Mesenteric fat pad (tissue), 1 donor: ENCODE measurements at regions not wholly inside any gene's neighbourhood (a gene's known extent, or its start where the extent isn't known, plus 50 kb on each side); places are given as distances from the start of the nearest gene placed in this dataset.
"Not testable (repeated sequence)": the region's sequence is repeated elsewhere in the genome, so short reads cannot be mapped to it uniquely, and the experiment has no call there.

ENCODE experiments used
- DNase-seq: peaks from one replicate; pipeline ENCODE4 v3.0.0-alpha.2; 2020; ENCODE audit warnings: low spot score
- donor health status: DM: yes; HTN: yes; CAD: no.

DNA sequence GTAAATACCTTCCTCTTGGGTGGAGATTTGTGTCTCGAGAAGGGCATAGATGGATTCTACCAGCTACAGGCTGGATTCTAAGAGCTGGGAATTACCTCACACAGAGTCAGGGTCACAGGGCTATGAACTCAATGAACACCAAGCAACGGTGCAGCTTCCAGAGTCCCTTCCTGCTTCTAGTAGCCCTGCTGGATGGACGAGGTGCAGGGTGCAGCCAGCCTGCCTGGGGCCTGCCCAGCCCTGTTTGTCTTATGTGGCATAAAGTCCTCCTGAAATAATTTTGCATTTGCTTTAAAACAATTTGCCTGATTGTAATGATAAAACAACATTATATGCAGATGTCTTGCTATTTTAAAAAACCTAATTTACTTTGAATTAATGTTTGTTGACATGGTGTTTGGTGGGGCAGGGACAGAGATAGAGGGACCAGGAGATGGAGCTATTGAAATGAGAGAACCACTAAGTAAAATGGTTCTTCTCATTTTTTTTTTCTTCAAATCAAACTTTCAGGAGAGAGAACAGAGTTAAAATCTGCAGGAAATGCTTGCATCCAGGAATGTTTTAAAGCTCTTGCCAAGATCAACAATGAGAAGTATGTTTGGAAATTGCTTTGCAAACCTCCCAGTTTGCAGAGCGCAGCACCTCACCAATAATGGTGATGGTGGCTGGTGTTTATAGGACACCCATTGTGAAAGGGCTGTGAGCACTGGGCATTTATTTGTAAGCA lies 305.4 kb upstream of the PODXL start:
- DNase-seq = no peak

- DNase-seq = no peak
Observed at GRCh38 chr7:131859147-131859821, 302.9 kb upstream of the PODXL start.

DNA sequence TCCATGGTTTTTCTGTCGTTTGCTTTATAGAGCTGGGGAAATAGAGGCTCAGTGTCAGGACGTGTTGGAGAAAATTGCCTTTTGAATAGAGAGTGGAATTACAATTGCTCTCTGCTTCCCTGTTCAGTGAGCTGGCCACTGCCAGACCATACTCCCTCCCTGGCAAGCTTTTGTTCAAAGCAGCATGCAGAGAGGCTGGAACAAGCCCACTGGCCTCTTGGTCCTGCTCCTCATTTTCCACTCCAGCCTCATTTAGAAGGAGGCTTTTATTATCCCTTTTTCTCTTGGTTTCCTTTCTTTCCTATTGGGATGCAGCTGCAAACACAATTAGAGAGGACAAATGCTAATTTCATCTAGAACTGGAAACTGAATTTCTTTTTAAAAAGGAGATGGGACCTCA lies 302.2 kb upstream of the PODXL start:
- no peak for DNase-seq

DNA sequence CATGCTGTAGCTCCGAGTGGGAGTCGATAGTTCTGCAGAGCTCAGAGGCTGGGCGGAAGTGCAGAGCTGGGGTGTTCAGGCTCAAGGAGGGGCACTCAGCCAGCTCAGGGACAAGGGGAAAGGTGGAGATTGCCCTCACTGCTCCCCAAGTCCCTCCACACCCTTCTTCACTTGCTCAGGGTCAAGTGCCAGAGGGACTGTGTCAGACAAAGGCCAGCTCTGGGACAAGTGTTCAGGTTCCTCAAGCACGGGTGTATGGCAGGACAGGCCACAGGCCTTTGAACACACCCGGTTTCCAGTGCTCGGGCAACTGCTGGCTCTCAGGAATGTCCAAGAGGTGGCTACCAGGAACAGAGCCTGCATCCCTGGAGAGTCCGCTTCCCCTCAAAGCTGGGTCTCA lies 293.0 kb upstream of the PODXL start:
- no peak for DNase-seq

DNA sequence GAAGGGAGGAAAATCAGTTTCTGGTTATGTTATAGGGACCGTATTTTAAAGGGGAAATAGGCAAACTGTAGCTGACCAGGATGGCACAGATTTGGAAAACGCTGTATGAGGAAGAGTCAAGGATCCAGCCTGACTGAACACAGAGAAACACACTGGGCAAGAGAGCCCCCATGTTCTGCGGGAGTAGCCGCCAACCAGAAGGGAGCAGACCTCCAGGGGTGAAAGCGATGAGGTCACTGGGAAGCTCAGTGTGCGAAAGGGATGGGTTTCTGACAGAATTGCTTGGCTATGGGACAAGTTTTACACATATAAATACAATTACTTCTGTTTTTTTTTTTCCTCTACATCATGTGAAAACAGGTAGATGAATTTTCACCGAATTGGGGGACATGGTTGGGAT lies 291.6 kb upstream of the PODXL start:
- no peak for DNase-seq

GRCh38 chr7:131845573-131846314 lies 289.3 kb upstream of the PODXL start:
- DNase-seq = no peak

DNA sequence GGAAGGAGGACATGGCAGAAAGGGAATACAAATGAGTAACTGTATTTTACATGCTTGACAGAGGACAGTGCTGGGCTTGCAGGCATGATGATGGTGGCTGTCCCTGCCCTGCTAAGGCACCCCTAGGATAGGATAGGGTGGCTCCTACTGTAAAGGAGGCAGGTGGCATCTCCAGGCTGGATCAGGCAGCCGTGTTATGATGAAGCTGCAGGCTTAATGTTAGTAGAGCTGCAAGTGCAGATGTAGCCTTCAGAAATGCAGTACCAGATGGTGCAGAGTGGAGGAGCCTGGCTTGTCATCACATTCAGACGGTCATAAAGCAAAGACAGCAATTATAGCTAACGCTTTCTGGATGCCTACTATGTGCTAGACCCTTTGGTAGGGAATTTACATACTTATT lies 287.9 kb upstream of the PODXL start:
- DNase-seq = no peak

DNA sequence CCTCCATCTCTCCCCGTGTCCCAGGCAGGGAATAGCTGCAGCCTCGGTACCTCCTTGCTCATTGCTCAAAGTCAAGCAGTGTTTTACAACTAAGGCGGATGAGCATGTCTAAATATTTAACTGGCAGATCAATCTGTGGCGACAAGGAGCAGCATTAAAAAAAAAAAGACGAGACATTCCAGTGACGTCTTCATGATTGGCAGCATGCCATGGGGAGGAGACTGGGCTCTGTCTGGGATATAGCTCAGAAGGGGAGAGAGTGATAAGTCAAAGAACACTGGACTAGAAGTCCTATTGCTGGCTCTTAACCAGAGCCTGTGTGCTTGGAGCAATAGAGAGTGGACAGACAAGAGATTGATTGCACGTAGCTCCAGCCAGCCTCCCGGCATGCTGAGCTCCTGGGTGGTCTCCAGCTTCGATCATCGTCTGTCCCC lies 287.5 kb upstream of the PODXL start:
- DNase-seq = no peak

DNA sequence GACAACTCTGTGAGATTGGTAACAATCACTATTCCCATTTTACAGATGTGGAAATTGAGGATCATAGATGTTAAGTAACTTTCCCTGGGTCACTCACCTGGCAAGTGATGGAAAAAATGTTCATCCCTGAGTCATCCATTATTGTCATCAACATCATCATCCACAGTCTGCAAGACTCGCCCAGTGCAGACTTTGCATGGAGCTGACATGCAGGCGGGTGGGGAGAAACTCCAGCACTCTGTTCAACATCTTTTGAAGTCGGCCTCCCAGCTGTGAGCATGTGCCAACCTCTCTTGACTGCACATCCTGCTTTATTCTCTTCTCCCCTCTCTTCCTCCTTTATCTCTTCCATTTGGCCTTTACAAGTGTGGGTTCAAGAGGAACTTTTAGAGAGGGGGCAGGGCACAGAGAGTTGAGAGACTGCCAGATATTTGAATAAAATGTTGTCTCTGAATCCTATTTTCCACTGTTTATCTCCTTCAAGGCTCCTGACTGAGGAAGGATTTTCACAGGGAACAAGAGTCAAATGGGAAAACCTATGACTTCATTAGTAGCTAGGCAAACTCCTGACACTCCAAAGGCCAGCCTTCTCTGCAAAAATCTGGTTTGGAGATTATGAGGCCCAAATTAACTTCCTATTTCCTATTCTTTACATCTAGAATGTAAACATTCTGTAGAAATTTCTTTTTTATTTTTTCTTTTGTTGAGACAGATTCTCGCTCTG lies 283.7 kb upstream of the PODXL start:
- DNase-seq = no peak

GRCh38 chr7:131836733-131837132 lies 280.3 kb upstream of the PODXL start:
- DNase-seq = no peak

DNA sequence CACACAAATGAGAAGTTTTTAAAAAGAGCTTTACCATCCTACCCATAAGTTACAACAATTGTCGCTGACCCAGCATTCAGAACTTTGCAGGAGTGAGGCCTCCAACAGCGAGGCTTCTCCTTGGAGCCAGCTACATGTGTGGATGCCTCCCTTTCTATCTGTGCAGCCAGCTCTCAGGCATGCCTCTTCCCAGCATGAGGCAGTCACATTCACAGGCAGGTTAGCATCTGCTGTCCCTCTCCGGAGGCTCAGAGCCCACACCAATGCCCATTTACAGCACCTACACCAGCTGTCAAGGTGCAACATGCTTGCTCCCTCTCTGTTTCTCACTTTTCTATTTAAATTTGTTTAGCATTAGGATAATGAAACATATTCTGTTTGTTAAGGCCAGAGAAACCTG lies 278.7 kb upstream of the PODXL start:
- no peak for DNase-seq

DNA sequence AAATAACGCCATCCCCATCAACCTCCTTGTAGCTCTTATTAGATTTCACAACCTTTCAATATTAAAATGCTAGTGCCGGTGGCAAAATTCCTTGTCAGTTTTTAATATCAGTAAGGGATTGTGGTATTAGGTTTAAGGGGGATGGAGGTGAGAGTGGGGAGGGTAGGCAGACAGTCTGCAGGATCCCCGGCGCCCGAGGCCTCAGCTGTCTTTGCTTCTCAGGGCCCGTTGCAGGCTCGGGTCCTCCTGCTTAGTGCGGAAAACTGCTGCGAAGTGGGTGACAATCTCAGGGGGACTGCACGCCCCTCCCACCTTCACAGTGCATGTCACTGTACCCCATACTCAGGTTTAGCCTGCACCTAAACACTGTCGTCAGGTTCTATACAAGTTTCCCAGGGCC lies 274.3 kb upstream of the PODXL start:
- DNase-seq = no peak

- no peak for DNase-seq
Observed at GRCh38 chr7:131829947-131830558, 273.6 kb upstream of the PODXL start.

DNA sequence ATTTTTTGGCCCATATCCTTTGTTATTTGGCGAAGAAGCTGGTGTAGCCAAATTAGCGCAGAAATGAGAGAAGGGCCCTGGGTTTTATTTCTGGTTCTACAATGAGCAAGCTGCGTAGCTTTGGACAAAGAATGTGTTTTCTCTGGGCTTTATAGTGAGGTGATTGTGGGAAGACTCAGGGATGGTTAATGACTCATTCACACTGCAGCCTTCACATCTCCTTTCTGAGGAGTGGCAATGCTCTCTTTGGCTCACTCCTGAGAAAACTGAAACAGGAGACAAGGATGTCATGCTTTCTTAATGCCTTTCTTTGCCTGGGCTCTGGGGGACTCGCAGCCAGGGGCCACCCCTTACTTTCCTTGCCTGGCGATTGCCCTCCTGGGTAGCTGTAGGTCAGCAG lies 271.0 kb upstream of the PODXL start:
- no peak for DNase-seq

DNA sequence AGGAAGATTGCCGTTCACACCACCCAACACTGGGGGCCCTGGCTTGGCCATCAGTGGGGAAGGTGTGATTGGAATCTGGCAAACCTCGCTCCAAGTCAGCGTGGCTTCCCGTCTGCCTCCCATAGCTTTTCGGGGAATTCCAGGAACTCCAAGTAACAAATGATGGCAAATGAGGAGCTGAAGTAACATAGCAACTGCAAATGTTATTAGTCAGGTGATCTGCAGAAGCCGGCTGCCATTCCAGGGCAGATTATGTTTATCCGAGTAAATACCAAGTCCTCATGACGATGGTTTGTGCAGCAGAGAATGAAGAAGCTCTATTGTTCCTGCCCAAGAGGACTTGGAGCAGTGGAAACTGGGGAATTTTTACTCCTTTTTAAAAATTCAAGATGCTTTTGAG lies 270.5 kb upstream of the PODXL start:
- DNase-seq = no peak

GRCh38 chr7:131823961-131824440 lies 267.6 kb upstream of the PODXL start:
- not testable (repeated sequence) for DNase-seq

DNA sequence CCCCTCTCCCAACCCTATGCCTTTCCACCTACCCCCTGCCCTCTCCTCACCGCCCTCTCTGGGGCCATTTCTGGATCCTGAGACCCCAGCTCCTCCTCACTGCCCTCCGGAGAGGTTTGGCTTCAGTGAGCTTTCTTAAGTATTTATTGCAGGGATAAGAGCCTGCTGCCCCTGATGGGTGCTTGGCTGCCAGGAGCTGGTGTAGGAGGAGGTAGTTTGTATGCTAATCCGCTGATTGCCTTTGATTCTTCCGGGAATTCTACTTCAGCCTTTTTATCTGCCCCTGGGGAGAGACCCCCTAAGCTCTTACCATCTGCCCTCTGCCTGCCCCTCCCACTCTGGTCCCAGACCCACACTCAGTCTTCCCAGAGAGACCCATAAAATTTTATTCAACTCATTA lies 263.5 kb upstream of the PODXL start:
- no peak for DNase-seq

DNA sequence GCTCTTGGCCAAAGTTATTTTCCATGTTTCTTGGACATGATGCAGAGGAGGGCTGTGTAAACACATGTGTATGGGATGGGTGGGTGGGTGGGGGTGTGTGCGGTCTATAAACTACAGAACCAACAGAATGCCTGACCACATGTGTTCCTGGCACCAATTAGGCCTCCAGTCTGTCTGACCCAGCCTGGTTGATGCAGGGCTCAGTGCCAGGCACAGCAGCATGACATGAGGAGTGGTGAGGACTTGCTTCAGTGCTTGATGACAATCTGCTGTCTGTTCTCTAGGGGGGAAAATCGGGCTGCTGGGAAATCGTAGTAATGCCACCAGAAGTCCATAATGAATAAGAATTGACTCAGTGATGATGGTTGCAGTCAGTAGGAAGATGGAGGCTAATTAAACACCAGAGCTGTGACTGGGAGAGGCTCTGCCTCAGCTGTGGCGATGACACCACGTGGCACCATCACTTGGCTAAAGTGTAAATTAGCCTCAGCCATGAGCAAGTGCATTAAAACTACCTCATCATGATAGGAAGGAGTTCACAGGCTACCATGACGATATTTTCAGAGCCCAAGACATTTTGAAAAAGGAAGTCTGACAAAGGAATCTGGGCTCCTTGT lies 260.1 kb upstream of the PODXL start:
- DNase-seq = no peak

DNA sequence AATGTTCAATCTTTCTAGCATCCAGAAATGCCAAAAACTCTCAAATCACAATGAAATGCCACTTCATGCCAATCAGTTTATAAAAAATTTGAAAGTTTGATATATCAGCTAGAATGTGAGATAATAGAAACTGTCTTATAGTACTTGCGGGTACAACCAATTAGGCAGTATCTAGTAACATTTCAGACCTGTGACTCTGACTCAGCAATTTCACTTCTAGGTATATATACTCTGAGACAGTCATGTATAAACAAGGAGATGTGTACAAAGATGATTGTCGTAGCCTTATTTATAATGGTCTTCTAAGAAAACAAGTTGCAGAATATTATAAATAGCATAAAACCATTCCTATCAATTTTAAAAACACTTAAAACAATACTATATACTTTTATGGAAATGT lies 252.3 kb upstream of the PODXL start:
- DNase-seq = no peak

DNA sequence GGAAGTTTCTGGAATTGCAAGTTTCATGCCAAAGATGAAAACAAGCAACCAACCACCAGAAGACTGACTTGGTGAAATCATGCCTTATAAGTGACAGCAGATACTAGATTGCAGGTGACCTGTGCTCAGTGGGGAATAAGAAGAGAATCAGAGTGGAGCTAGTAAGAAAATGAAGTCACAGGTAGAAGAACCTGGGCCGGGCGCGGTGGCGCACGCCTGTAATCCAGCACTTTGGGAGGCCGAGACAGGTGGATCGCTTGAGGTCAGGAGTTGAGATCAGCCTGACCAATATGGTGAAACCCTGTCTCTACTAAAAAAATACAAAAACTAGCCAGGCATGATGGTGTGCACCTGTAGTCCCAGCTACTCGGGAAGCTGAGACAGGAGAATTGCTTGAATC lies 251.7 kb upstream of the PODXL start:
- DNase-seq = not testable (repeated sequence)

- DNase-seq = no peak
Observed at GRCh38 chr7:131803816-131804215, 247.4 kb upstream of the PODXL start.
